ENCODE measurements at regions not wholly inside any gene's neighbourhood (a gene's known extent, or its start where the extent isn't known, plus 50 kb on each side); places are given as distances from the start of the nearest gene placed in this dataset.

DNA sequence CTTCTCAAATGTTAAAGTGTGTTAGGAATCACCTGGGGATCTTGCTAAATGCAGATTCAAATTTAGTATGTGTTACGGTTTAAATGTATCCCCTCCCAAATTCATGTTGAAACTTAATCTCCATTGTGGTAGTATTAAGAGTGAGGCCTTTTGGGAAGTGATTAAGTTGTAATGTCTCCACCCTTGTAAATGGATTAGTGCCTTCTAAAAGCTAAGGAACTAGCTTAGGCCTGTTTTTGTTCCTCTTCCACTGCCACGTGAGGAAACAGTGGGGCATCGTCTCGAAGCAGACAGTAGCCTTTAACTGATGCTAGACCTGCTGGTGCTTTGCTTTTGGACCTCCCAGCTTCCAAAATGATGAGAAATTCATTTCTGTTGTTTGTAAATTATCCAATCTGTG lies 52.3 kb upstream of the SEMA3D start:
- no peak for DNase-seq (ENCODE audit: low spot score, unreplicated experiment)
- TF ChIP-seq, protein P1, sequence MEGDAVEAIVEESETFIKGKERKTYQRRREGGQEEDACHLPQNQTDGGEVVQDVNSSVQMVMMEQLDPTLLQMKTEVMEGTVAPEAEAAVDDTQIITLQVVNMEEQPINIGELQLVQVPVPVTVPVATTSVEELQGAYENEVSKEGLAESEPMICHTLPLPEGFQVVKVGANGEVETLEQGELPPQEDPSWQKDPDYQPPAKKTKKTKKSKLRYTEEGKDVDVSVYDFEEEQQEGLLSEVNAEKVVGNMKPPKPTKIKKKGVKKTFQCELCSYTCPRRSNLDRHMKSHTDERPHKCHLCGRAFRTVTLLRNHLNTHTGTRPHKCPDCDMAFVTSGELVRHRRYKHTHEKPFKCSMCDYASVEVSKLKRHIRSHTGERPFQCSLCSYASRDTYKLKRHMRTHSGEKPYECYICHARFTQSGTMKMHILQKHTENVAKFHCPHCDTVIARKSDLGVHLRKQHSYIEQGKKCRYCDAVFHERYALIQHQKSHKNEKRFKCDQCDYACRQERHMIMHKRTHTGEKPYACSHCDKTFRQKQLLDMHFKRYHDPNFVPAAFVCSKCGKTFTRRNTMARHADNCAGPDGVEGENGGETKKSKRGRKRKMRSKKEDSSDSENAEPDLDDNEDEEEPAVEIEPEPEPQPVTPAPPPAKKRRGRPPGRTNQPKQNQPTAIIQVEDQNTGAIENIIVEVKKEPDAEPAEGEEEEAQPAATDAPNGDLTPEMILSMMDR (IDR thresholded peaks at IDR 0.05; ENCODE audit: unreplicated experiment): no peak
- peaks cover 22% of the 10 kb centered on the region for H3K4me1 Mint-ChIP-seq (ENCODE audit: low read depth)
- no peaks in the 10 kb centered on the region for H3K27me3 Mint-ChIP-seq
- peaks cover 14% of the 10 kb centered on the region for H3K9me3 Mint-ChIP-seq (ENCODE audit: low read depth)
- no peak overlapping the region for H3K27ac Mint-ChIP-seq
- peaks cover 1% of the 10 kb centered on the region for H3K36me3 Mint-ChIP-seq (ENCODE audit: insufficient read depth)
- no peak overlapping the region for H3K4me3 Mint-ChIP-seq (ENCODE audit: low read depth)

DNA sequence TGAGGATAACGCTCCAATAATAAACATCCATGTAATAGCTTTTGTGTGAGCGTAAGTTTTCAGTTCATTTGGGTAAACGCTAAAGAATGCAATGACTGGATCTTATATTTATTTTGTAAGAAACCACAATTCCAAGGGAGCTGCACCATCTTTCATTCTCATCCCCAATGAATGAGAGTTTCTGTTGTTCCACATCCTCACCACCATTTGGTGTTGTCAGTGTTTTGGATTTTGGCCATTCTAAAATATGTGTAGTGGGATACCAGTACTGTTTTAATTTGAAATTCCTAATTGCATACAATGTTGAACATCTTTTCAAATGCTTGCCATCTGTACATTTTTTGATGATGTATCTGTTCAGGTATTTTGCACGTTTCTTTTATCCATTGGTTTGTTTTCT lies 50.9 kb upstream of the SEMA3D start:
- Mint-ChIP-seq H3K4me1 (ENCODE audit: low read depth) (peaks cover 17% of the 10 kb centered on the region), H3K4me3 (ENCODE audit: low read depth) (no peak overlapping the region), H3K27me3 (no peaks in the 10 kb centered on the region), H3K9me3 (ENCODE audit: low read depth) (peaks cover 14% of the 10 kb centered on the region), H3K27ac (no peak overlapping the region), H3K36me3 (ENCODE audit: insufficient read depth) (peaks cover 1% of the 10 kb centered on the region)
- TF ChIP-seq, protein P1 (IDR thresholded peaks at IDR 0.05; ENCODE audit: unreplicated experiment): no peak
- DNase-seq (ENCODE audit: low spot score, unreplicated experiment): no peak
